Left lung (tissue), 4 donors: ENCODE measurements at regions not wholly inside any gene's neighbourhood (a gene's known extent, or its start where the extent isn't known, plus 50 kb on each side); places are given as distances from the start of the nearest gene placed in this dataset.

Source experiments
- ATAC-seq: fragments of 200-7000 bp; cut with Tn5 transposase; one replicate; pipeline ENCODE4 v1.9.1; 2020; ENCODE audit warnings: moderate library complexity
- DNase-seq, 4 donors: peaks; one replicate each; pipeline ENCODE4 v3.0.0-alpha.2; 2013 to 2020
- H3K27ac ChIP-seq, 2 donors: fragments of 200-600 bp; sonication (generic) in 1 of 2; one replicate each; pipeline versions ENCODE4 v1.5.0 to v1.8.0; 2020 to 2021
- H3K27me3 ChIP-seq, 2 donors: fragments of 200-600 bp; sonication (generic) in 1 of 2; one replicate each; pipeline versions ENCODE4 v1.5.0 to v1.8.0; 2020 to 2021
- H3K36me3 ChIP-seq, 2 donors: fragments of 200-600 bp; sonication (generic) in 1 of 2; one replicate each; pipeline versions ENCODE4 v1.5.0 to v1.8.0; 2020 to 2021
- H3K4me1 ChIP-seq, 2 donors: fragments of 200-600 bp; one replicate each; pipeline ENCODE4 v1.8.0; 2021
- H3K4me3 ChIP-seq, 2 donors: fragments of 200-600 bp; sonication (generic) in 1 of 2; one replicate each; pipeline versions ENCODE4 v1.5.0 to v1.8.0; 2020 to 2021; ENCODE audit warnings: mild to moderate bottlenecking in 1 of 2
- H3K9me3 ChIP-seq, 2 donors: fragments of 200-600 bp; sonication (generic) in 1 of 2; one replicate each; pipeline versions ENCODE4 v1.5.0 to v1.8.0; 2020 to 2021
- intact Hi-C, 2 donors: fragments of 100-400 bp; cut with DNase I; formaldehyde crosslinking; loops; one replicate each; pipeline versions ENCODE4 v1.11.2 to v1.14.2; 2022
- TF ChIP-seq, protein P1 (sequence below), 2 donors: fragments of 200-600 bp; sonication (generic) in 1 of 2; IDR thresholded peaks; one replicate each; pipeline versions ENCODE4 v1.5.0 to v1.8.0; 2021; ENCODE audit warnings: antibody characterized with exemption in 2 of 2
- donor health status: DM: no; HTN: yes; CAD: no.
- donor health status: DM: no; HTN: no; CAD: no.

DNA sequence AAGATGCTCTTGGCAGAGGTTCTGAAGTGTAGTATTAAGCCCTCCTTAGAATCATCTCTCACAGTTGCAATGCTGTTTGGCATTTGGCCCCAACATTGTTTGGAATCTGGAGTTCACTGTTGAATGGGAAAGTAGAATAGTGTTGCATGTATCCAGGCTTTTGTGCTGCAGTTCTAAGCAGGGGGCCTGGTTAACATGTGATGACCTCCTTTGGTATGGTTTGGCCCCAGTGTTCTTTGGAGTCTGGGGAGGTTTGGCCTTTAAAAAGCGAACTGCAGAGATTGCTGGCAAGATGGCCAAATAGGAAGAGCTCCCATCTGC lies 61.8 kb upstream of the PLD5 start:
- H3K4me3 ChIP-seq: no peak overlapping the region
- intact Hi-C loops: no loop called here
- ATAC-seq: no peak
- no peaks in the 10 kb centered on the region for H3K36me3 ChIP-seq
- no peaks in the 10 kb centered on the region for H3K4me1 ChIP-seq
- TF ChIP-seq, protein P1, sequence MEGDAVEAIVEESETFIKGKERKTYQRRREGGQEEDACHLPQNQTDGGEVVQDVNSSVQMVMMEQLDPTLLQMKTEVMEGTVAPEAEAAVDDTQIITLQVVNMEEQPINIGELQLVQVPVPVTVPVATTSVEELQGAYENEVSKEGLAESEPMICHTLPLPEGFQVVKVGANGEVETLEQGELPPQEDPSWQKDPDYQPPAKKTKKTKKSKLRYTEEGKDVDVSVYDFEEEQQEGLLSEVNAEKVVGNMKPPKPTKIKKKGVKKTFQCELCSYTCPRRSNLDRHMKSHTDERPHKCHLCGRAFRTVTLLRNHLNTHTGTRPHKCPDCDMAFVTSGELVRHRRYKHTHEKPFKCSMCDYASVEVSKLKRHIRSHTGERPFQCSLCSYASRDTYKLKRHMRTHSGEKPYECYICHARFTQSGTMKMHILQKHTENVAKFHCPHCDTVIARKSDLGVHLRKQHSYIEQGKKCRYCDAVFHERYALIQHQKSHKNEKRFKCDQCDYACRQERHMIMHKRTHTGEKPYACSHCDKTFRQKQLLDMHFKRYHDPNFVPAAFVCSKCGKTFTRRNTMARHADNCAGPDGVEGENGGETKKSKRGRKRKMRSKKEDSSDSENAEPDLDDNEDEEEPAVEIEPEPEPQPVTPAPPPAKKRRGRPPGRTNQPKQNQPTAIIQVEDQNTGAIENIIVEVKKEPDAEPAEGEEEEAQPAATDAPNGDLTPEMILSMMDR (IDR thresholded peaks at IDR 0.05): no peak
- peaks cover 0 to 10% of the 10 kb centered on the region in 2 donors for H3K9me3 ChIP-seq
- H3K27ac ChIP-seq: no peak overlapping the region
- no peaks in the 10 kb centered on the region for H3K27me3 ChIP-seq
- DNase-seq: no peak

DNA sequence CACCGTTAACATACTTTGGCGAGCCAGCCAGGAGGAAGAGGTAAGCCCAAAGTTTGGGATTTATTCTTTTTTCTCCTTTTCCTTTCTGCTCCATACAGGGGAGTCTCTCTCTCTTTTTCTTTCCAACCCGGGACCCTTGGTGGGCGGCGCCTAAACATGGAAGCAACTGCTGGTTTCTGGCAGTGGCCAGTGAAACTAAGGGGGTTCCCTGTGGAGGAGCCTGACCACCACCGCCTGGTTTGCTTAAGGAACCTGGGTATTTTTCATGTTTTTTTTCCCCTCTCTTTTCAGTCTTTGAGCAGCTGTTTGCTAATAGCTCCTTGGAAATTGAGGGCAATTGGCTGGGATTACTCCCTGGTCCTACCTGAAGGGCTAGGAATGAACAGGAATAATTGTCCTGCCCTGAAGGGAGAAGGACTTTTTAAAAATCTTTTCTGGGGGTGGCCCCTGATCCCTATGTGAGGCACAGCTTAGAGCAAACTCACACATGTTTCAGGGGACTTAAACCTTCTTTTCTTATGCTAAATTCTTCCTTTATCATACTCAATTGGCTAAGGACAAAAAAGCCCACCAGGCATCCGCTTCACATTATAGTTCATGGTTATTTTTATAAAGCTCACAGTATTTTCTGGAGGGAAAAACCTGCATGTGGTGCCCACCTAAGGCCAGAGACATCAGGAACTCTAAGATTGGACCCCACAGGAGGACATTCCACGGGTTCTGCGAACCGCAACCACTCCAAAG lies 61.3 kb upstream of the PLD5 start:
- no peaks in the 10 kb centered on the region for H3K36me3 ChIP-seq
- no peak overlapping the region for H3K4me3 ChIP-seq
- no peaks in the 10 kb centered on the region for H3K4me1 ChIP-seq
- DNase-seq (no peak), ATAC-seq (no peak)
- H3K9me3 ChIP-seq: peaks cover 0 to 9% of the 10 kb centered on the region in 2 donors
- TF ChIP-seq, protein P1 (IDR thresholded peaks at IDR 0.05): no peak
- H3K27me3 ChIP-seq: no peaks in the 10 kb centered on the region
- intact Hi-C loops: no loop called here
- H3K27ac ChIP-seq: no peak overlapping the region

DNA sequence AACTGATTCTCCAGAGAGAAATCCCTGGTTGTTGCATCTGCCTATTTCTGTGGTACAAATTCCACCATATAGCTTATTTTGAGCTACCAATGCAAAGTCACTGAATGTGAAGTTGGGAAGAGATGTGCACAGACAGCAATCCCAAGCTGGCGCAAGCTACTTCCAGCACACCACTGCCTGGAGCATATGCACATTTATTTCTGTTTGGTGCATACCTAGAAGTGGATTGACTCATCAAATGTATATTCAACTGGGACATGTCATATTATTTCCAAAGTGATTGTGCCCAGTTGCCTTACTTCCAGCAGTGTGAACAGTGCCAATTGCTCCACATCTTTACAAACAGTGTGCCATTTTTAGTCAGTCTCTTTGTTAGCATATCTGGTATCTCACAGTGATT lies 58.2 kb upstream of the PLD5 start:
- Histone ChIP-seq H3K4me3 (no peak overlapping the region), H3K27me3 (no peaks in the 10 kb centered on the region), H3K36me3 (no peaks in the 10 kb centered on the region), H3K27ac (no peak overlapping the region), H3K4me1 (no peaks in the 10 kb centered on the region), H3K9me3 (peaks cover 0 to 9% of the 10 kb centered on the region in 2 donors)
- ATAC-seq (no peak), DNase-seq (no peak)
- TF ChIP-seq, protein P1 (IDR thresholded peaks at IDR 0.05): no peak
- intact Hi-C loops: no loop called here

DNA sequence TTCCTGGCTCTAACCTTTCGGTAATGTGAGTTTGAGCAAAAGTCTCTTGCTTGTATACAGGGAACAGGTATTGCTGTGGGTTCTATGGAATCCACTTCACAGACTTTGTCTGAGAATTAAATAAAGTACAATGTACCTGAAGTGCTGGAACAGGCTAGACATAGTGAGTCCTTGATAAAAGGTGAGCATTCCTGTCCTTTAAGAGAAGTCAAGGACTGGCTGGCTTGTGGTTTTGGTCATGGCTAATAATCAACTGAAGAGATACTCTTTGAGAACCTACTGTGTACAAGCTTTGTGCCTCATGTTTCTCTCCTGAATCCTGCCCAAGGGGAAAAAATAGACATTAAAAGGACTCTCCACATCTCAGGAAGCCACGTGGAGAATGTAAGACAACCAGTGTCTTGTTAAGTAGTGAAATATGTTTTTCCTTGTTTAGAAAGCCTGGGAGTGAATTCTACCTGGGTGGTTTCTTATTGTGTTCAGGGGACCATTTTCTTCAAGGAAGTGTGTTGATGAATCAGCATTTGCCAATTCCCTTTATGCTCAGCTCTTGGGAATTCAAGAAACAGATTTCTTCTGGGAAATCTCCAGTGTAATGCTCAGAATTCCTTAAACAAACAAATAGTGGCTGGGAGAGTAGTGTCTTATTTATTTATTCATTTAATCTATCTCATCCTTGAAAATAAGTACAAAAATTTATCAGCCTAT lies 55.2 kb upstream of the PLD5 start:
- Histone ChIP-seq H3K9me3 (no peaks in the 10 kb centered on the region), H3K36me3 (no peaks in the 10 kb centered on the region), H3K4me1 (no peaks in the 10 kb centered on the region), H3K4me3 (no peak overlapping the region), H3K27me3 (no peaks in the 10 kb centered on the region), H3K27ac (peak overlapping the region in 1 of 2 donors; percentile 33)
- DNase-seq: no peak
- TF ChIP-seq, protein P1 (IDR thresholded peaks at IDR 0.05): no peak
- intact Hi-C loops: no loop called here
- ATAC-seq: peak; percentile 93
